ENCODE measurements at regions not wholly inside any gene's neighbourhood (a gene's known extent, or its start where the extent isn't known, plus 50 kb on each side); places are given as distances from the start of the nearest gene placed in this dataset.
A peak's percentile ranks its signal among the peaks of the same experiment; 100 is the strongest.

DNA sequence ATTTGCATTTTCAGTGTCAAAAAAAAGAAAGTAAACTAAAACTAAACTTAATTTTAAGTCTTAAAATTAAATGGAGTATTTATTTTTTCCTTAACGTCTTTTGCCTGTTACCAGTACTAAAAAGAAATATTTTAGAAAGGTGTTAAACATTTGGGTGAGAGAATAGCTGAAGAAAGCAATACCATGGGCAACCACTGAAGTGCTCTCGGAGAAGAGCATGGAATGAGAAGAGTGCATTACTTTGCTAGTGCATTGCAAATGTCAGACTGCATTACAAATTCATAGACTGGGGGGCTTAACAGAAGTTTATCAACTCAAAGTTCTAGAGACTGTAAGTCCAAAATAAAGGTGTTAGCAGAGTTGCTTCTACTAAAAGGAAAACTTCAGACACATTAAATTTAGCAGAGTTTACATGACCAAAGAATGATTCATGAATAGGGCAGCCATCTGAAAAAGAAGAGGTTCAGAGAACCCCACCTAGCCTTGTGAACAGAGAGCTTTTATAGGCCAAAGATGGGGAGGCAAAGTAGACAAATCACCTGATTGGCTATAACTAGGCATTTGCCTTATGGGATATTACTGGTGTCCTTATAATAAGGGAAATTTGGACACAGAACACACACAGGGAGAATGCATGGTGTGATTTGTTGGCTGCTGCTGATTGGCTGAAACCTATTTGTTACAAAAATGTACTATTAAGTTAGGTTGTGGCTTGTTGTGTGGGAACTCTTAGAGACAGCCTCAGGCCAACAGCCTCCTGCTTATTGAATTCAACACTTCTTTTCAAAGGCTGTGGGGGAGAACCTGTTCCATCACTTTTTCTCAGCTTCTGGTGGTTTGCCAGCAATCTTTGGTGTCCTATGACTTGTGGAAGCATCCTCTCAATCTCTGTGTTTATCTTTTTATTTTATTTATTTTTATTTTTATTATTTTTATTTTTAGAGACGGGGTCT lies 106.7 kb upstream of the RREB1 start:
- H3K9me3 ChIP-seq, result no peaks in the 10 kb centered on the region

DNA sequence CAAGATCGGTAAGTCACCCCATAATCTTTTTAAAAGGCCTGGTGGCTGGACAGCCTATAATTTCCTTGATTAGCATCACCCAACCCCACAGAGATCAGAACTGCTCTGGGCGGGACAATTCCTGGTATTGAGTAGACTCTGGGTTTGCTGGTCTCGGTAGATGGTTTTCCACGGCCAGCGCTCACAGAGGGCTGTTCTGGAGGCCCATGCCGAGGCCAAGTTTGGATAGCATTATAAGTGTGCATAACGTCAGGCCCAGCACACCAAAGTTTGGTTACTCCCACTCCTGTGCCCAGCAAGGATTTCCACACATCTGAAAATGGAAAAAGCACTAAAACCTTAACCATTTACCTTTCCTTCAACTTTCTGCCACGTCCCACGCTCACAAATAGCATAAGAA lies 104.7 kb upstream of the RREB1 start:
- H3K27ac ChIP-seq, result no peak overlapping the region
- no peaks in the 10 kb centered on the region for H3K27me3 ChIP-seq (replicated peaks in 1 of 7)
- intact Hi-C loops (cut with DNase I; ENCODE audit: low total_unique reads), result no loop called here
- DNase-seq, result peak; percentile 6
- H3K36me3 ChIP-seq, result no peaks in the 10 kb centered on the region
- TF ChIP-seq, protein P1, sequence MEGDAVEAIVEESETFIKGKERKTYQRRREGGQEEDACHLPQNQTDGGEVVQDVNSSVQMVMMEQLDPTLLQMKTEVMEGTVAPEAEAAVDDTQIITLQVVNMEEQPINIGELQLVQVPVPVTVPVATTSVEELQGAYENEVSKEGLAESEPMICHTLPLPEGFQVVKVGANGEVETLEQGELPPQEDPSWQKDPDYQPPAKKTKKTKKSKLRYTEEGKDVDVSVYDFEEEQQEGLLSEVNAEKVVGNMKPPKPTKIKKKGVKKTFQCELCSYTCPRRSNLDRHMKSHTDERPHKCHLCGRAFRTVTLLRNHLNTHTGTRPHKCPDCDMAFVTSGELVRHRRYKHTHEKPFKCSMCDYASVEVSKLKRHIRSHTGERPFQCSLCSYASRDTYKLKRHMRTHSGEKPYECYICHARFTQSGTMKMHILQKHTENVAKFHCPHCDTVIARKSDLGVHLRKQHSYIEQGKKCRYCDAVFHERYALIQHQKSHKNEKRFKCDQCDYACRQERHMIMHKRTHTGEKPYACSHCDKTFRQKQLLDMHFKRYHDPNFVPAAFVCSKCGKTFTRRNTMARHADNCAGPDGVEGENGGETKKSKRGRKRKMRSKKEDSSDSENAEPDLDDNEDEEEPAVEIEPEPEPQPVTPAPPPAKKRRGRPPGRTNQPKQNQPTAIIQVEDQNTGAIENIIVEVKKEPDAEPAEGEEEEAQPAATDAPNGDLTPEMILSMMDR (IDR thresholded peaks at IDR 0.05 in 8 of 11, conservative IDR thresholded peaks at IDR 0.05 in 3 of 11), result no peak
- TF ChIP-seq POLR2AphosphoS5 (IDR thresholded peaks at IDR 0.05), result no peak
- no peak for TF ChIP-seq POLR2A (IDR thresholded peaks at IDR 0.05)
- no peaks in the 10 kb centered on the region for H3K4me1 ChIP-seq
- H3K9me3 ChIP-seq, result no peaks in the 10 kb centered on the region
- WGBS, 5 donors, result 85 to 99% (median 92%) methylated on average over 6 to 9 of the region's 9 CpGs
- no peak overlapping the region for H3K4me3 ChIP-seq

More for the DNA sequence above, 106.7 kb upstream of the RREB1 start:
- H3K27me3 ChIP-seq (replicated peaks in 1 of 7), result no peaks in the 10 kb centered on the region
- TF ChIP-seq, protein P1 (IDR thresholded peaks at IDR 0.05 in 8 of 11, conservative IDR thresholded peaks at IDR 0.05 in 3 of 11), result no peak
- TF ChIP-seq POLR2A (IDR thresholded peaks at IDR 0.05), result no peak
- TF ChIP-seq POLR2AphosphoS5 (IDR thresholded peaks at IDR 0.05), result no peak
- H3K27ac ChIP-seq, result no peak overlapping the region
- H3K36me3 ChIP-seq, result no peaks in the 10 kb centered on the region
- no peaks in the 10 kb centered on the region for H3K4me1 ChIP-seq
- 90 to 96% (median 92%) methylated on average over 3 of the region's 3 CpGs for WGBS, 5 donors
- DNase-seq, result no peak
- no peak overlapping the region for H3K4me3 ChIP-seq
- intact Hi-C loops (cut with DNase I; ENCODE audit: low total_unique reads), result no loop called here

DNA sequence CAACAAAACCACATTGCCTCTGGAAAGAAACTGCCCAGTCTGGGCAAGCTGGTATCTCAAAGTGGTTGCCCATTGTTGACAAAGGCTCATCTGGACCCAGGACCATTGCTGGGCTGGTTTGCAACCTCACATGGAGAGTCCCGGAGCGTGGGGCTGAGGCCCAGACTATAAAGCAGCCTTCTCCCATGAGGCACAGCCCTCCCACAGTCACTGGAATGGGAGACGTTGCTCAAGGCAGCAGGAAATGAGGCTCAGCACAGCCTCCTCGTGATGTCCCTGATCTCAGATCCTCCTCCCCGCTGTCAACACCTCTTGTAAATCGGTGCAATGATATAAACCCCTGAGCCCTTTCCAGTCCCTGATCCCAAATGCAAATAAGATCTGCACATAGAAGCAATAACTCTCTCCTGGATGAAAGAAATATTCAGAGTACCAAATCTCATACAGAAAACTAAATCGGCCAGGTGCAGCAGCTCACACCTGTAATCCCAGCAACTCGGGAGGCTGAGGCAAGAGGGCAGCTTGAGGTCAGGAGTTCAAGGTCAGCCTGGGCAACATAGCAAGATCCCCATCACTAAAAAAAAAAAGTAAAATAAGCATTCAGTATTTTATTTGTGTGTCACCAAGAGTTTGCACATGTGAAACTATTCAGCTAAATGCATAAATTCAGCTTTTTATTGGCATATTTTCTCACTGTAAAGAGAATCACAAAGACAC lies 103.0 kb upstream of the RREB1 start:
- Histone ChIP-seq H3K27me3 (replicated peaks in 1 of 7) (no peaks in the 10 kb centered on the region), H3K27ac (no peak overlapping the region), H3K4me1 (no peaks in the 10 kb centered on the region), H3K36me3 (no peaks in the 10 kb centered on the region), H3K4me3 (no peak overlapping the region), H3K9me3 (no peaks in the 10 kb centered on the region)
- no peak for TF ChIP-seq POLR2A (IDR thresholded peaks at IDR 0.05)
- TF ChIP-seq POLR2AphosphoS5 (IDR thresholded peaks at IDR 0.05), result no peak
- TF ChIP-seq, protein P1 (IDR thresholded peaks at IDR 0.05 in 8 of 11, conservative IDR thresholded peaks at IDR 0.05 in 3 of 11), result no peak
- 48 to 78% (median 64%) methylated on average over 4 to 8 of the region's 8 CpGs for WGBS, 5 donors
- no peak for DNase-seq
- intact Hi-C loops (cut with DNase I; ENCODE audit: low total_unique reads), result no loop called here
